ENCODE measurements at regions not wholly inside any gene's neighbourhood (a gene's known extent, or its start where the extent isn't known, plus 50 kb on each side); places are given as distances from the start of the nearest gene placed in this dataset.
"Not testable (repeated sequence)": the region's sequence is repeated elsewhere in the genome, so short reads cannot be mapped to it uniquely, and the experiment has no call there.

GRCh38 chr7:65259864-65260525 is 113.7 kb upstream of the ZNF92 start:
- DNase-seq (ENCODE audit: extremely low read depth, low read depth, low spot score): not testable (repeated sequence)

- no peak for DNase-seq (ENCODE audit: extremely low read depth, low read depth, low spot score)
Observed at GRCh38 chr7:65254061-65254460, 119.6 kb upstream of the ZNF92 start.

DNA sequence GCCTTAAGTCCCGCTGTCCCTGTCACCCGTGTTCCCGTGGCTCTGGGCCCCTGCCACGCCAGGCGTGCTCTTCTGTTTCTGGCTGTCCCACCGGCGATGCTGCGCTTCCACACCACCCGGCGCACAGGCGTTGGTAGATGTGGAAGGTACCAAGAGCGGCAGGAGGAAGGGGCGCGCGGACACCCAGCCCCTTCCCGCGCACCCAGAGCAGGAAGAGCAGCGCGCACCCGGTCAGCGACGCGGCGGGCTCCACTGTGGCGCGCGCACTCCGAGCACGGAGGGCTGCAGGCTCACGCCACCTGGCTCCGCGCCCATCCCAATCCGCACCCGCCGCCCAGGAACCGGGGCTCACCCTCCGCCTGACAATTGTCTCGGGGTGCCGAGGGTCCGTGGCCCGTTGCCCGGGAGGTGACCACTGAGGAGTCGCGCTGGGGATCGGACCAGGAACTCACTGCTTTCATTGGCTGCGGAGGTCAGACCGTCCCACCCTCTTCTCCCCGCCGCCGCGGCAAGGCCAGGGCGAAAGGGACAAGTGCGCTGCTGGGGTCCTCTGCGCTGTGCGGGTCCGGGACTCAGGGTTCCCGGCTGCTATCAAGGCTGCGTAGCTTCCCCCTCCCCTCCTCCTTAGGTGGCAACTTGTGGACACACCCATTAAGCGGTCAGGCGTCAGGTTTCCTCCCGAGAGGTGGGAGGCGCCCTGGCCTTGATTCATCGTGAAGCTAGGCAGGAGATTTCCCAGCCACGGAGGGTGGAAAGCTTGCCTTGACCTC is 121.6 kb upstream of the ZNF92 start:
- DNase-seq (ENCODE audit: extremely low read depth, low read depth, low spot score): no peak

DNA sequence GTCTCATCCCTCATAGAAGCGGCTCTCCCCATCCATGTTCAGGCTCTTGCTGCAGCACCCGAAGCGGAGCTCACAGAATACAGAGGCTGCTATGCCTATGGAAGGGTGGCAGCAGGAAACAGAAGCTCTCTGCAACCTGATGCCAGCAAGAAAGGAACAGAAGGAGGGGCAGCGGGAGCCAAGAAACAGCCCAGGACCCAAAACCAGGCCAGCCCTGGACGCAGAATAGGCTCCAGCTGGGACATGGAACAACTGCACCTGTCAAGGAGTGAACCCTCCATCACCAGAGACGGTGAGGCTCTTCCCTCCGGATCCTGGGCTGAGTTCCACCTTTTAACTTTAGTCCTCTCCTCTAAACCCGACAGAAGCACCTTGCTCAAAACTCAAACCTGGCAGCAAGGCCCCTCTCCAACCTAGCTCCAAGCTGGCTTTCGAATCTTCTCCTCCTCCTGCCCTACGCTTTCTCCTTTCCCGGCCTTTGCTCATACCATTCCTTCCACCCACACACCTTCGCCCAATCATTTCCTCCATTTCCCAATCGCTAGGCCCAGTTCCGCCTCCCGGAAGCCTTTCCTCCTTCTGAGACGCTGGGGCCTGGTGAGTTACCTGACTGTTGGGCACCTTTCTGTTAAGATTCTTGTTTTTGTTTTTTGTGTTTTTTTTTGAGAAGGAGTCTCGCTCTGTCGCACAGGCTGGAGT is 122.8 kb upstream of the ZNF92 start:
- DNase-seq (ENCODE audit: extremely low read depth, low read depth, low spot score): no peak

DNA sequence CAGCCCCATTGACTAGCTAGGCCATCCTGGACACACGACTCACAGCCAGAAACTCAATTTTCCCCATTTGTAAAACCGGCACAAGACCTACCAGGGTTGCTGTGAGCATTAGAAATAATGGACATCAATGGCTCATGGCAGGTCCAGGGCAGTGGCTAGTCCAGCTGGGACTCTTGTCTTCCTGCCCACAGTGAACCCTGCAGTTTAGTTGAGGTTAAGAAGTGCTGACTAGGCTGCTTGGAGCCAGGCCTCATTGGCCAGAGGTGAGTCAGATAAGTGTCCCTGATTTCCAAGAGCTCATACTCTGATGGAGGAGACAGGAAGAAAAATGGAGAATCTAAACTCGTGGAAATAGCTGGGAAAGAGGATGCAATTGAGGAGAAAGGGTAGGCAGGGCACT is 123.4 kb upstream of the ZNF92 start:
- no peak for DNase-seq (ENCODE audit: extremely low read depth, low read depth, low spot score)

DNA sequence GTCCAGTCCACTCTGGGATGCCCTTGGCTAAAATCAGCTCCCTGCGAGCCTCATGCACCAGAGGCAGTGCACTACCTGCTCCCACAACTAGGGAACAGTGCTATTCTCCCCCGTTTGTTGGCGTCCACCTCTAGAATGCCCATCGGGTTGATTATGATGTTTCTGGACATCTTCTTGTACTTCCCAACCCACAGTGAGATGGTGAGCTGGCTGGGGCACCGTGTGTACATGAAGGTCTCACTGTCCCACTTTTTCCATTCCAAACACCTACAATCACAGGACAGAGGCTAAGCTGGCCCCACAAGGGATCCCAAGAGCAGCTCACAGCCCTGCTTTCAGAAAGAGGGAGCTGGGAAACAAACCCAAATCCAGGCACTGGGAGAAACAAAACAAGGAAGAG is 126.2 kb upstream of the ZNF92 start:
- DNase-seq (ENCODE audit: extremely low read depth, low read depth, low spot score): no peak

DNA sequence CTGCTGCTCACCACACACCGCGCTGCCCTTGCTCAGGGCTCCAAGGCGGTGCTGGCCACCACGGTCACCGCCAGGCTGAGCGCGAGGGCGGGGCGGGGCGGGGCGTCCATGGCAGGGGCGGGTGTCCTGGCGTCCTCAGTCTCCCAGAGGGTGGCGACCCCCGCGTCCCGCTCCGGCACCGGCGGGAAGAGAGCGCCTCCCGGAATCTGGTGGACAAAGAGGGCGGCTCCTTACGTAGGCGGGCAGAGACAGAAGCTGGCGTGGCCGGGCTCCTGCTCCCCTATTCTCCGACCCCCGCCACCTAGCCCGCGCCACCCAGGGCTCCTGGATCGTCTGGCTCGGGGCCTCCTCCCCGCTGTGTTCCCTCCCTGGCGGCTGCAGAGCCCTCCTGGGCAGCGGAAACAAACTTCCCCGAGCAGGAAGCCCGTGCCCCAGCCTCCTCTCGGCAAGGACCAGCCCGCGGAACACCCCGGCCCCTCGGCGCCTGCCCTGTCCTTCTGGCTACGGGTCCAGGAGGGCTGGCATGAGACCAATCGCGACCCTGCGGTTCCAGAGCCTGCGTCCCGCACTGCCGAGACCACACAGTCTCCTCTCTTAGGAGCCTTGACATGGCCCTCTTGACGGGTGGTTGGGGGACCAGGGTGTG is 133.8 kb upstream of the ZNF92 start:
- DNase-seq (ENCODE audit: extremely low read depth, low read depth, low spot score): no peak

- no peak for DNase-seq (ENCODE audit: extremely low read depth, low read depth, low spot score)
Observed at GRCh38 chr7:65239324-65239706, 134.3 kb upstream of the ZNF92 start.

DNA sequence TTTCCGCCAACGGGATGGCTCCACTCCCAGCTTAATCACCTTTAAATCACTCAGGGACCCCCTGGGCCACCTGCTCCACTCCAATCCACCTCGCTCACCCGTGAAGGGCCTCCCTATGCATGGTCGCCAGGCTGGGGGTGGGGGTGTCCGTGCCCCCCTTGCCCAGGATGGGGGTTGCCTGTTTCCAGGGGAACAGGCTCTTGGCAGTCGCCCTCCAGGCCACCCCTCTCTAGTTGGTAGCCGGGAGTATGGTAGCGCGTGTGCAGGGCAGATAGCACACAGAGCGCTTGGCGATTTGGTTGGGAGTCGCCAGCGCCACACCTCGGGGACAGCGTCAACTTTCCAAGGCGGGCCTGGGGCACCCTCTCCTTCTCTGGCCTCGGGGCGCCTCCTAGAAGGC is 134.9 kb upstream of the ZNF92 start:
- no peak for DNase-seq (ENCODE audit: extremely low read depth, low read depth, low spot score)

DNA sequence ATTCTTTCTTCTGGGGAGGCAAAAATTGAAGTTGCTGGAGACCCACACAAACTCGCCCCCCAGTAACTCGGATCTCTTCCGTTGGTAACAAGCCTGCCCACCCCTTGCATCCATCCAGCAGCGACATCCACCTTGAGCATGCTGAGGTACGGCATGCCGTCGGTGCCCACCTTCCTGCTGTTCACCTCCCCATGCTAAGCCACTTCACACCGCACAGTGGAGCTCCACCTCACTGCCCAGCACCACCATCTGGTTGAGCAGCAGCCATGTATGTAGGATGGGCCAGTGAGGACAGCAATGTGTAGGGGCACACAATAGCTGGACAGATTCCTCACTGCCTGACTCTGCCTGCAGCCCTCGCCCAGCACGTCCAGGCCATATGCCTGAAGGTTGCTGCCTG is 138.1 kb upstream of the ZNF92 start:
- no peak for DNase-seq (ENCODE audit: extremely low read depth, low read depth, low spot score)

DNA sequence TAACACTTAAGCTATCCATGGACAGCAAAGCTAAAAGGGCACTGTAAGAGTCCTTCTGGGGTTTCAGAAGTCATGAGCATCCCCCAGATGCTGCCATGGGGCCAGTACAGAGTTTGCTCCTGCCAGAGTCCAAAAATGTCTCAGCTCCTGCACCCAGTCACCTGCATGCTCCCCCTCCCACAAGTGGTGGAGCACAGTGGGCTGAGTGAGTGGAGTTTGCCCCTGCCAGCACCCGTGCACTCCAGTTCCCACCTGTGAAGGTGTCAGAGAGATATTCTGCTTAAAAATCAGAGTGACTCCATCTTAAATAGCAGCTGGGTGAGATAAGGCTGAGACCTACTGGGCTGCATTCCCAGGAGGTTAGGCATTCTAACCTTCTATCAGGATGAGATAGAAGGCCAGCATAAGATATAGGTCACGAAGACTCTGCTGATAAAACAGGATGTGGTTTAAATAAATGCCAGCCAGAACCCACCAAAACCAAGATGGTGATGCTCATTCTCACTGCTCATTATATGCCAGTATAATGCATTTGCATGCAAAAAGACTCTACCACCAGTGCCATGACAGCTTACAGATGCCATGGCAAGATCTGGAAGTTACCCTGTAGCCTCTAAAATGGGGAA is 140.1 kb upstream of the ZNF92 start:
- DNase-seq (ENCODE audit: extremely low read depth, low read depth, low spot score): no peak

DNA sequence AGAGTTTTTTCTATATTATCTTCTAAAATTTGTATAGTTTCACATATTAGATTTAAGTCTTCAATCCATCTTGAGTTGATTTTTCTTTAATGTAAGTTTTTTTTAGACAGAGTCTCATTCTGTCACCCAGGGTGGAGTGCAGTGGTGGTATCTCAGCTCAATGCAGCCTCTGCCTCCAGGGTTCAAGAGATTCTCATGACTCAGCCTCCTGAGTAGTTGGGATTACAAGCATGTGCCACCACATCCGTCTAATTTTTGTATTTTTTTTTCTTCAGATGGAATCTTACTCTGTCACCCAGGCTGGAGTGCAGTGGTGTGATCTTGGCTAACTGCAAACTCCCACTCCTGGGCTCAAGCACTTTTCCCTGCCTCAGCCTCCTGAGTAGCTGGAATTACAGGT is 143.4 kb upstream of the ZNF92 start:
- DNase-seq (ENCODE audit: extremely low read depth, low read depth, low spot score): no peak

DNA sequence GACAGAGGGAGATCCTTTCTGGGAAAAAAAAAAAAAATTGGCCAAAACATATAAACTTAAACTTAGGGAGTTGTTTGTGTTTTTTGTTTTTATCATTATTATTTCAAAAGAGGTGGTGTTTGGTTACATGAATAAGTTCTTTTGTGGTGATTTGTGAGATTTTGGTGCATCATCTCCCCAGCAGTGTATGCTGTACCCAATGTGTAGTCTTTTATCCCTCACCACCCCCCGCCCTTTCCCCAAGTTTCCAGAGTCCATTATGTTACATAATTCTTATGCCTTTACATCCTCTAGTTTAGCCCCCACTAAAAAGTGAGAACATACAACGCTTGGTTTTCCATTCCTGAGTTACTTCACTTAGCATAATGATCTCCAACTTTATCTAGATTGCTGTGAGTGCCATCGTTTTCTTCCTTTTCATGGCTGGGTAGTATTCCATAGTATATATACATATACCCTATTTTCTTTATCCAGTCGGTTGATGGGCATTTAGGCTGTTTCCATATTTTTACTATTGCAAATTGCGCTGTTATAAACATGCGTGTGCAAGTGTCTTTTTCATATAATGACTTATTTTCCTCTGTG is 148.1 kb upstream of the ZNF92 start:
- DNase-seq (ENCODE audit: extremely low read depth, low read depth, low spot score): no peak

DNA sequence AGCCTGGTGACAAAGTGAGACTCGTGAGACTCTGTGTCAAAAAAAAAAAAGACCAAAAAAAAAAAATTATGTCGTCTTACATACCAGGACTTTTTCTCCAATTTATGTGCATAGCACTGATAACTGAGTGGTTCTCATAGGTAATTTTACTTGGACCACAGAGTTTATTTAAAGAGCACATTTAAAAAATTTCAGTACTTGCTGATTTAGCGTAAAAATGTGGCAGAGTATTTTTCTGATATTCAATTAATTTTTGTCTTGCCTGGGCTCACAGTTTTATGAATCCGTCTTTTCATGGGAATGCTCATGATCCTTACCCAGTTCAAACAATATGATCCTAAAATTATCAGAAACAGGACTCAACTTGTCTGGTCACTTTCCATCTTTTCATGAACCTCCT is 151.0 kb upstream of the ZNF92 start:
- DNase-seq (ENCODE audit: extremely low read depth, low read depth, low spot score): no peak

GRCh38 chr7:65221683-65222082 is 152.0 kb upstream of the ZNF92 start:
- DNase-seq (ENCODE audit: extremely low read depth, low read depth, low spot score): no peak

DNA sequence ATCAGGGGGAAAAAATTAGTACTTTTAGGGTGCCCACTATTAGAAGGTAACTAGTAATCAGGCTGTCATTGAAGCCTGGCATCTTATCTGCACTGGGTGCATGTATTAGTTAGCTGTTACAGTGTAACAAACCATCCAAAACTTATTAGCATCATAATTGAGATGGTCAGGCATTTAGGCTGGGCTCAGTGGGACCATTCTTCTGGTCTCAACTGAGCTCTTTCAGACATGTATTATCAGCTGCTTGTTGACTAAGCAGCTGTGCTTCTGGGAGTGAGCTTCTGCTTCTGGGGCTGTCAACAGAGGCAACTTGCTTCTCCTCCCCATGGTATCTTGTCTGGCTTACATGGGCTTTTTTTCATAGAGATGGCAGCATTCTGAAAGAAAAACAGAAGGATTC is 154.0 kb upstream of the ZNF92 start:
- DNase-seq (ENCODE audit: extremely low read depth, low read depth, low spot score): no peak

- DNase-seq (ENCODE audit: extremely low read depth, low read depth, low spot score): no peak
Observed at GRCh38 chr7:65216469-65216868, 157.2 kb upstream of the ZNF92 start.

GRCh38 chr7:65213260-65213659 is 160.4 kb upstream of the ZNF92 start:
- DNase-seq (ENCODE audit: extremely low read depth, low read depth, low spot score): not testable (repeated sequence)

- DNase-seq (ENCODE audit: extremely low read depth, low read depth, low spot score): not testable (repeated sequence)
Observed at GRCh38 chr7:65199221-65199620, 174.4 kb upstream of the ZNF92 start.

DNA sequence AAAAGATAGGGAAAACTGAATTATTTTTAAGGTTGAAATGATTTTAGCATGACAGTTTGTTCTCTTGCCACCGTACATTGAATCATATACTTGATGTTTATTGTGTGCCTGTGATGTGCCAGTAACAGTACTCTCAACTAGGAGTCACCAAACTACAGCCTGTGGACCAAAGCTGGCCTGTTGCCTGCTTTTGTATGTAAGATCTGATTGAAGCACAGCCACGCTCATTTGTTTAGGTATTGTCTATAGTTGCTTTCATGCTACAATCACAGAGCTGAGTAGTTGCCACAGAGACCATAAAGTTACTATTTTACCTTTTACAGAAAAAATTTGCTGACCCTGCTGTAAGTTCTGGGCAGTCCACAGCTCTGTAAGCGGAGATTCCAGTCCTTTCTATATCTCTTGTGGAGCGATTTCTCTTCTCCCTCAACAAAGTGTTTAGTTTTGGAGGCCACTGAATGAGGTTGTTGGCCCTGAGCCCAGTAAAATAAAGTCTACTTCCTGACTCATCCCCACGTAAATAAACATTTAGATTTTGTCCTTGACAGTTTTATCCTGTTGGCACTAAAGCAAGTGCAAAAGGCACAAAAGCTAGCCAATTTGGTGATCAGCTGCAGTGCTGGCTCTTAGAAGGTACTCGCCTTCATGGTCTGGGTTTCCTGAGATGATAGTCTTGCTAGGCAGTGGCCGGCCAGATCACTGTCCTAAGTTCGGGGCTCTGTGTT is 180.2 kb upstream of the ZNF92 start:
- DNase-seq (ENCODE audit: extremely low read depth, low read depth, low spot score): not testable (repeated sequence)

All from glomerular endothelial cell (primary cell).